Aorta (tissue), 5 donors: ENCODE measurements at regions not wholly inside any gene's neighbourhood (a gene's known extent, or its start where the extent isn't known, plus 50 kb on each side); places are given as distances from the start of the nearest gene placed in this dataset.

Experiments used
- ATAC-seq: fragments of 200-7000 bp; cut with Tn5 transposase; one replicate; pipeline ENCODE4 v1.9.1; 2022; ENCODE audit warnings: moderate library complexity; ENCODE audit not compliant: low FRiP score
- DNase-seq, 2 donors: peaks; one replicate each; pipeline ENCODE4 v3.0.0-alpha.2; 2020
- H3K27ac ChIP-seq, 2 donors: one replicate each; pipeline ENCODE4 v1.5.1; 2013; ENCODE audit warnings: low read length in 2 of 2, mild to moderate bottlenecking in 2 of 2, moderate library complexity in 2 of 2, control low read depth in 1 of 2, inconsistent platforms in 1 of 2, low read depth in 1 of 2
- H3K27me3 ChIP-seq, 2 donors: one replicate each; pipeline ENCODE4 v1.6.1; 2013; ENCODE audit warnings: control low read depth in 1 of 2, low read length in 1 of 2, mild to moderate bottlenecking in 1 of 2, moderate library complexity in 1 of 2; ENCODE audit not compliant: insufficient read depth in 2 of 2, control insufficient read depth in 1 of 2
- H3K36me3 ChIP-seq, 2 donors: one replicate each; pipeline ENCODE4 v1.6.1; 2013; ENCODE audit warnings: control low read depth in 1 of 2, low read length in 1 of 2, mild to moderate bottlenecking in 1 of 2; ENCODE audit not compliant: insufficient read depth in 2 of 2, control insufficient read depth in 1 of 2
- H3K4me1 ChIP-seq, 2 donors: one replicate each; pipeline ENCODE4 v1.6.1; 2013; ENCODE audit warnings: low read length in 2 of 2, control low read depth in 1 of 2, mild to moderate bottlenecking in 1 of 2, moderate library complexity in 1 of 2; ENCODE audit not compliant: insufficient read depth in 2 of 2, control insufficient read depth in 1 of 2
- H3K4me3 ChIP-seq, 2 donors: one replicate each; pipeline ENCODE4 v1.5.1; 2013; ENCODE audit warnings: low read length in 2 of 2, control low read depth in 1 of 2, mild to moderate bottlenecking in 1 of 2
- H3K9me3 ChIP-seq: one replicate; pipeline ENCODE4 v1.6.1; 2013; ENCODE audit warnings: mild to moderate bottlenecking, low read length; ENCODE audit not compliant: control insufficient read depth
- WGBS, 2 donors: extraction: QIAGEN DNeasy Blood & Tissue Kit; methylation state at CpG; one replicate each; pipeline ENCODE4 v1.1.7; 2013; 5-methylcytosine and 5-hydroxymethylcytosine counted together
- intact Hi-C, 2 donors: fragments of 100-400 bp; cut with DNase I; formaldehyde crosslinking; loops; one replicate each; pipeline versions ENCODE4 v1.14.2 to v1.15.0; 2022
- donor health status: healthy with polysubstance abuse.
- donor health status: Bipolar disorder and iron deficiency.
- donor health status: DM: no; HTN: no; CAD: no.
- donor health status: DM: no; HTN: no; CAD: no.
- donor health status: DM: yes; HTN: yes; CAD: no.

GRCh38 chr4:158998624-158999023 lies 104.3 kb upstream of the RAPGEF2 start:
- Histone ChIP-seq H3K4me1 (peaks cover 0 to 3% of the 10 kb centered on the region in 2 donors), H3K27me3 (no peaks in the 10 kb centered on the region), H3K9me3 (no peaks in the 10 kb centered on the region), H3K27ac (no peak overlapping the region), H3K4me3 (no peak overlapping the region), H3K36me3 (no peaks in the 10 kb centered on the region)
- DNase-seq (no peak), ATAC-seq (no peak)
- intact Hi-C loops, result loop anchor here in 1 of 2 donors (10.0 kb wide), 1 partner anchor 124 kb away; no protein-coding TSS in a partner anchor
- 87 to 95% methylated on average over 6 of the region's 6 CpGs for WGBS, 2 donors

- Histone ChIP-seq H3K27me3 (no peaks in the 10 kb centered on the region), H3K4me1 (peaks cover 0 to 3% of the 10 kb centered on the region in 2 donors), H3K27ac (no peak overlapping the region), H3K9me3 (no peaks in the 10 kb centered on the region), H3K4me3 (no peak overlapping the region), H3K36me3 (no peaks in the 10 kb centered on the region)
- DNase-seq, result no peak
- intact Hi-C loops, result loop anchor here in 1 of 2 donors (10.0 kb wide), 1 partner anchor 124 kb away; no protein-coding TSS in a partner anchor
- no peak for ATAC-seq
These were observed 103.7 kb upstream of the RAPGEF2 start for GRCh38 chr4:158999166-158999682.

- Histone ChIP-seq H3K9me3 (no peaks in the 10 kb centered on the region), H3K4me3 (no peak overlapping the region), H3K36me3 (no peaks in the 10 kb centered on the region), H3K27ac (no peak overlapping the region), H3K27me3 (no peaks in the 10 kb centered on the region), H3K4me1 (peaks cover 0 to 3% of the 10 kb centered on the region in 2 donors)
- DNase-seq, result no peak
- no peak for ATAC-seq
- 81 to 86% methylated on average over 1 of the region's 1 CpG for WGBS, 2 donors
- intact Hi-C loops, result loop anchor here in 1 of 2 donors (10.0 kb wide), 1 partner anchor 125 kb away; no protein-coding TSS in a partner anchor
These were observed 103.0 kb upstream of the RAPGEF2 start for GRCh38 chr4:158999849-159000248.

GRCh38 chr4:159002950-159003349 lies 99.9 kb upstream of the RAPGEF2 start:
- DNase-seq, result no peak
- Histone ChIP-seq H3K27ac (no peak overlapping the region), H3K36me3 (no peaks in the 10 kb centered on the region), H3K4me1 (peaks cover 0 to 3% of the 10 kb centered on the region in 2 donors), H3K9me3 (no peaks in the 10 kb centered on the region), H3K4me3 (no peak overlapping the region), H3K27me3 (no peaks in the 10 kb centered on the region)
- no peak for ATAC-seq
- WGBS, 2 donors, result 70 to 72% methylated on average over 3 of the region's 3 CpGs
- intact Hi-C loops, result no loop called here

- intact Hi-C loops, result no loop called here
- ATAC-seq, result no peak
- Histone ChIP-seq H3K4me3 (no peak overlapping the region), H3K27me3 (no peaks in the 10 kb centered on the region), H3K27ac (no peak overlapping the region), H3K36me3 (no peaks in the 10 kb centered on the region), H3K9me3 (no peaks in the 10 kb centered on the region), H3K4me1 (peaks cover 0 to 3% of the 10 kb centered on the region in 2 donors)
- 53 to 55% methylated on average over 7 of the region's 7 CpGs for WGBS, 2 donors
- no peak for DNase-seq
These were observed 99.2 kb upstream of the RAPGEF2 start for GRCh38 chr4:159003420-159004253.

- WGBS, 2 donors, result 94 to 96% methylated on average over 3 of the region's 3 CpGs
- Histone ChIP-seq H3K9me3 (no peaks in the 10 kb centered on the region), H3K36me3 (no peaks in the 10 kb centered on the region), H3K4me1 (peaks cover 0 to 3% of the 10 kb centered on the region in 2 donors), H3K27me3 (no peaks in the 10 kb centered on the region), H3K27ac (no peak overlapping the region), H3K4me3 (no peak overlapping the region)
- DNase-seq (no peak), ATAC-seq (no peak)
- intact Hi-C loops, result no loop called here
These were observed 96.7 kb upstream of the RAPGEF2 start for GRCh38 chr4:159006202-159006601.

- no peaks in the 10 kb centered on the region for H3K4me1 ChIP-seq
- intact Hi-C loops, result no loop called here
- no peaks in the 10 kb centered on the region for H3K36me3 ChIP-seq
- no peak for ATAC-seq
- H3K9me3 ChIP-seq, result no peaks in the 10 kb centered on the region
- H3K4me3 ChIP-seq, result no peak overlapping the region
- no peaks in the 10 kb centered on the region for H3K27me3 ChIP-seq
- H3K27ac ChIP-seq, result no peak overlapping the region
- WGBS, 2 donors, result 48 to 95% methylated on average over 1 of the region's 1 CpG
- DNase-seq, result no peak
These were observed 94.2 kb upstream of the RAPGEF2 start for GRCh38 chr4:159008671-159009070.

GRCh38 chr4:159009521-159009920 lies 93.4 kb upstream of the RAPGEF2 start:
- intact Hi-C loops, result no loop called here
- WGBS, 2 donors, result 94 to 95% methylated on average over 4 of the region's 4 CpGs
- H3K27me3 ChIP-seq, result no peaks in the 10 kb centered on the region
- ATAC-seq (no peak), DNase-seq (no peak)
- H3K27ac ChIP-seq, result no peak overlapping the region
- no peaks in the 10 kb centered on the region for H3K4me1 ChIP-seq
- no peaks in the 10 kb centered on the region for H3K36me3 ChIP-seq
- H3K4me3 ChIP-seq, result no peak overlapping the region
- no peaks in the 10 kb centered on the region for H3K9me3 ChIP-seq

GRCh38 chr4:159010100-159010499 lies 92.8 kb upstream of the RAPGEF2 start:
- no peak for ATAC-seq
- Histone ChIP-seq H3K9me3 (no peaks in the 10 kb centered on the region), H3K36me3 (no peaks in the 10 kb centered on the region), H3K4me1 (no peaks in the 10 kb centered on the region), H3K27ac (no peak overlapping the region), H3K4me3 (no peak overlapping the region), H3K27me3 (no peaks in the 10 kb centered on the region)
- WGBS, 2 donors, result 41 to 42% methylated on average over 3 of the region's 3 CpGs
- no peak for DNase-seq
- intact Hi-C loops, result no loop called here
